Smooth muscle cell (in vitro differentiated cells): ENCODE measurements at regions not wholly inside any gene's neighbourhood (a gene's known extent, or its start where the extent isn't known, plus 50 kb on each side); places are given as distances from the start of the nearest gene placed in this dataset.
A peak's percentile ranks its signal among the peaks of the same experiment; 100 is the strongest.

ENCODE experiments used
- DNase-seq: peaks from one replicate; lab custom pipeline; 2025; ENCODE audit not compliant: unreplicated experiment; lab: John Stamatoyannopoulos, UW
- H2AFZ ChIP-seq: fragments of 200-600 bp; sonication (generic); 2 replicates; pipeline ENCODE4 v1.6.0; 2016; ENCODE audit warnings: antibody characterized with exemption, low read depth, mild to moderate bottlenecking
- H3F3A ChIP-seq: fragments of 200-600 bp; sonication (generic); 2 replicates; pipeline ENCODE4 v1.6.0; 2017; ENCODE audit warnings: antibody characterized with exemption, low read depth
- H3K27ac ChIP-seq: fragments of 200-600 bp; sonication (generic); 2 replicates; pipeline ENCODE4 v1.5.1; 2016; ENCODE audit warnings: low read depth, mild to moderate bottlenecking
- H3K27me3 ChIP-seq: fragments of 200-600 bp; sonication (generic); 2 replicates; pipeline ENCODE4 v1.6.1; 2016; ENCODE audit warnings: low read depth, mild to moderate bottlenecking
- H3K36me3 ChIP-seq: fragments of 200-600 bp; sonication (generic); 2 replicates; pipeline ENCODE4 v1.5.1; 2016; ENCODE audit warnings: low read depth
- H3K4me1 ChIP-seq: fragments of 200-600 bp; sonication (generic); 2 replicates; pipeline ENCODE4 v1.5.1; 2016; ENCODE audit warnings: low read depth
- H3K4me2 ChIP-seq: fragments of 200-600 bp; sonication (generic); 2 replicates; pipeline ENCODE4 v1.6.0; 2016; ENCODE audit warnings: mild to moderate bottlenecking
- H3K4me3 ChIP-seq: fragments of 200-600 bp; sonication (generic); 2 replicates; pipeline ENCODE4 v1.5.1; 2016; ENCODE audit warnings: mild to moderate bottlenecking
- H3K79me2 ChIP-seq: fragments of 200-600 bp; sonication (generic); 2 replicates; pipeline ENCODE4 v1.6.0; 2016; ENCODE audit warnings: low read depth, mild to moderate bottlenecking
- H3K9ac ChIP-seq: fragments of 200-600 bp; sonication (generic); 2 replicates; pipeline ENCODE4 v1.6.0; 2016; ENCODE audit warnings: low read depth
- H3K9me3 ChIP-seq: fragments of 200-600 bp; sonication (generic); replicated peaks from 2 replicates; pipeline ENCODE4 v1.5.1; 2016; ENCODE audit warnings: low read depth
- H4K20me1 ChIP-seq: fragments of 200-600 bp; sonication (generic); 2 replicates; pipeline ENCODE4 v1.6.0; 2016; ENCODE audit warnings: low read depth
- CTCF ChIP-seq: fragments of 200-600 bp; sonication (generic); IDR thresholded peaks from 2 replicates; pipeline ENCODE4 v1.5.1; 2017; ENCODE audit warnings: borderline replicate concordance, mild to moderate bottlenecking, antibody characterized with exemption; ENCODE audit not compliant: insufficient read depth, poor library complexity, severe bottlenecking
- WGBS: methylation state at CpG from one replicate; pipeline ENCODE4 v1.1.7; 2016; ENCODE audit warnings: low lambda C conversion rate; 5-methylcytosine and 5-hydroxymethylcytosine counted together

GRCh38 chr1:29856340-29857114 lies 620.2 kb downstream of the PTPRU start:
- H3F3A ChIP-seq = peaks cover 5% of the 10 kb centered on the region
- no peak overlapping the region for H3K9ac ChIP-seq
- WGBS = 38% methylated on average over 12 of the region's 12 CpGs
- peaks cover 12% of the 10 kb centered on the region for H3K4me1 ChIP-seq
- peak overlapping the region; percentile 55 for H3K4me2 ChIP-seq
- H2AFZ ChIP-seq = no peak overlapping the region
- TF ChIP-seq CTCF = no peak
- no peak overlapping the region for H3K4me3 ChIP-seq
- no peaks in the 10 kb centered on the region for H3K79me2 ChIP-seq
- no peaks in the 10 kb centered on the region for H3K27me3 ChIP-seq
- H3K9me3 ChIP-seq = no peaks in the 10 kb centered on the region
- DNase-seq = peak; percentile 53
- no peaks in the 10 kb centered on the region for H3K36me3 ChIP-seq
- H4K20me1 ChIP-seq = peaks cover 3% of the 10 kb centered on the region
- no peak overlapping the region for H3K27ac ChIP-seq

- H3K36me3 ChIP-seq = no peaks in the 10 kb centered on the region
- H3K4me1 ChIP-seq = peaks cover 12% of the 10 kb centered on the region
- TF ChIP-seq CTCF = no peak
- WGBS = 76% methylated on average over 10 of the region's 10 CpGs
- no peak overlapping the region for H3K4me2 ChIP-seq
- no peak for DNase-seq
- H4K20me1 ChIP-seq = peaks cover 3% of the 10 kb centered on the region
- no peak overlapping the region for H3K9ac ChIP-seq
- H3F3A ChIP-seq = peaks cover 5% of the 10 kb centered on the region
- no peaks in the 10 kb centered on the region for H3K79me2 ChIP-seq
- no peaks in the 10 kb centered on the region for H3K27me3 ChIP-seq
- no peak overlapping the region for H3K4me3 ChIP-seq
- no peaks in the 10 kb centered on the region for H3K9me3 ChIP-seq
- H3K27ac ChIP-seq = no peak overlapping the region
- H2AFZ ChIP-seq = no peak overlapping the region
Observed at GRCh38 chr1:29855561-29856160, 619.3 kb downstream of the PTPRU start.

GRCh38 chr1:29854700-29855276 lies 618.5 kb downstream of the PTPRU start:
- H3K4me2 ChIP-seq = peak overlapping the region; percentile 28
- 51% methylated on average over 9 of the region's 9 CpGs for WGBS
- TF ChIP-seq CTCF = no peak
- H3K36me3 ChIP-seq = no peaks in the 10 kb centered on the region
- DNase-seq = no peak
- H3K9me3 ChIP-seq = no peaks in the 10 kb centered on the region
- no peaks in the 10 kb centered on the region for H3K27me3 ChIP-seq
- H4K20me1 ChIP-seq = peaks cover 3% of the 10 kb centered on the region
- no peak overlapping the region for H3K27ac ChIP-seq
- no peak overlapping the region for H3K9ac ChIP-seq
- no peak overlapping the region for H3K4me3 ChIP-seq
- no peaks in the 10 kb centered on the region for H3K79me2 ChIP-seq
- H3K4me1 ChIP-seq = peaks cover 12% of the 10 kb centered on the region
- H3F3A ChIP-seq = peaks cover 5% of the 10 kb centered on the region
- no peak overlapping the region for H2AFZ ChIP-seq
